ENCODE measurements at regions not wholly inside any gene's neighbourhood (a gene's known extent, or its start where the extent isn't known, plus 50 kb on each side); places are given as distances from the start of the nearest gene placed in this dataset.

- H3K36me3 ChIP-seq (ENCODE audit: control insufficient read depth, insufficient read depth, low read length): no peaks in the 10 kb centered on the region
These were observed 72.6 kb upstream of the CAPRIN2 start for GRCh38 chr12:30827101-30828066.

GRCh38 chr12:30826276-30826675 is 71.5 kb upstream of the CAPRIN2 start:
- Histone ChIP-seq H3K4me1 (ENCODE audit: control insufficient read depth, insufficient read depth, low read length) (peaks cover 6% of the 10 kb centered on the region; the same call in 1 of the 2 replicates), H3K9me3 (ENCODE audit: control insufficient read depth, insufficient read depth, low read length) (no peaks in the 10 kb centered on the region), H3K27me3 (ENCODE audit: control insufficient read depth, insufficient read depth, low read length) (peaks cover 35% of the 10 kb centered on the region), H3K36me3 (ENCODE audit: control insufficient read depth, insufficient read depth, low read length) (no peaks in the 10 kb centered on the region), H3K9ac (ENCODE audit: low read depth, low read length) (no peak overlapping the region), H3K27ac (ENCODE audit: low read depth, low read length) (no peak overlapping the region), H3K4me3 (ENCODE audit: low read depth, low read length) (no peak overlapping the region)

More at GRCh38 chr12:30827101-30828066, 72.6 kb upstream of the CAPRIN2 start:
- no peaks in the 10 kb centered on the region for H3K9me3 ChIP-seq (ENCODE audit: control insufficient read depth, insufficient read depth, low read length)
- H3K27me3 ChIP-seq (ENCODE audit: control insufficient read depth, insufficient read depth, low read length): peaks cover 26% of the 10 kb centered on the region
- no peaks in the 10 kb centered on the region for H3K4me1 ChIP-seq (ENCODE audit: control insufficient read depth, insufficient read depth, low read length)
- H3K4me3 ChIP-seq (ENCODE audit: low read depth, low read length): no peak overlapping the region
- no peak overlapping the region for H3K27ac ChIP-seq (ENCODE audit: low read depth, low read length)
- no peak overlapping the region for H3K9ac ChIP-seq (ENCODE audit: low read depth, low read length)

GRCh38 chr12:30825341-30825740 is 70.6 kb upstream of the CAPRIN2 start:
- peaks cover 35% of the 10 kb centered on the region for H3K27me3 ChIP-seq (ENCODE audit: control insufficient read depth, insufficient read depth, low read length)

GRCh38 chr12:30824311-30824710 is 69.6 kb upstream of the CAPRIN2 start:
- Histone ChIP-seq H3K27me3 (ENCODE audit: control insufficient read depth, insufficient read depth, low read length) (peaks cover 35% of the 10 kb centered on the region), H3K9ac (ENCODE audit: low read depth, low read length) (no peak overlapping the region), H3K9me3 (ENCODE audit: control insufficient read depth, insufficient read depth, low read length) (no peaks in the 10 kb centered on the region), H3K4me3 (ENCODE audit: low read depth, low read length) (no peak overlapping the region), H3K4me1 (ENCODE audit: control insufficient read depth, insufficient read depth, low read length) (peaks cover 6% of the 10 kb centered on the region; the same call in 1 of the 2 replicates), H3K27ac (ENCODE audit: low read depth, low read length) (no peak overlapping the region), H3K36me3 (ENCODE audit: control insufficient read depth, insufficient read depth, low read length) (no peaks in the 10 kb centered on the region)

More at GRCh38 chr12:30825341-30825740, 70.6 kb upstream of the CAPRIN2 start:
- H3K36me3 ChIP-seq (ENCODE audit: control insufficient read depth, insufficient read depth, low read length): no peaks in the 10 kb centered on the region
- no peaks in the 10 kb centered on the region for H3K9me3 ChIP-seq (ENCODE audit: control insufficient read depth, insufficient read depth, low read length)
- H3K4me3 ChIP-seq (ENCODE audit: low read depth, low read length): no peak overlapping the region
- no peak overlapping the region for H3K27ac ChIP-seq (ENCODE audit: low read depth, low read length)
- peaks cover 6% of the 10 kb centered on the region; the same call in 1 of the 2 replicates for H3K4me1 ChIP-seq (ENCODE audit: control insufficient read depth, insufficient read depth, low read length)
- no peak overlapping the region for H3K9ac ChIP-seq (ENCODE audit: low read depth, low read length)

- Histone ChIP-seq H3K4me1 (ENCODE audit: control insufficient read depth, insufficient read depth, low read length) (peaks cover 6% of the 10 kb centered on the region; the same call in 1 of the 2 replicates), H3K36me3 (ENCODE audit: control insufficient read depth, insufficient read depth, low read length) (no peaks in the 10 kb centered on the region), H3K9ac (ENCODE audit: low read depth, low read length) (no peak overlapping the region), H3K4me3 (ENCODE audit: low read depth, low read length) (no peak overlapping the region), H3K9me3 (ENCODE audit: control insufficient read depth, insufficient read depth, low read length) (no peaks in the 10 kb centered on the region), H3K27me3 (ENCODE audit: control insufficient read depth, insufficient read depth, low read length) (peaks cover 35% of the 10 kb centered on the region), H3K27ac (ENCODE audit: low read depth, low read length) (no peak overlapping the region)
These were observed 69.0 kb upstream of the CAPRIN2 start for GRCh38 chr12:30823764-30824163.

GRCh38 chr12:30823156-30823699 is 68.5 kb upstream of the CAPRIN2 start:
- Histone ChIP-seq H3K4me3 (ENCODE audit: low read depth, low read length) (peak overlapping the region; percentile 62), H3K4me1 (ENCODE audit: control insufficient read depth, insufficient read depth, low read length) (peaks cover 6% of the 10 kb centered on the region; the same call in 1 of the 2 replicates), H3K9ac (ENCODE audit: low read depth, low read length) (no peak overlapping the region), H3K9me3 (ENCODE audit: control insufficient read depth, insufficient read depth, low read length) (no peaks in the 10 kb centered on the region), H3K27ac (ENCODE audit: low read depth, low read length) (no peak overlapping the region), H3K36me3 (ENCODE audit: control insufficient read depth, insufficient read depth, low read length) (no peaks in the 10 kb centered on the region), H3K27me3 (ENCODE audit: control insufficient read depth, insufficient read depth, low read length) (peaks cover 35% of the 10 kb centered on the region)

GRCh38 chr12:30822385-30823155 is 67.8 kb upstream of the CAPRIN2 start:
- H3K27ac ChIP-seq (ENCODE audit: low read depth, low read length): no peak overlapping the region
- peaks cover 35% of the 10 kb centered on the region for H3K27me3 ChIP-seq (ENCODE audit: control insufficient read depth, insufficient read depth, low read length)
- H3K36me3 ChIP-seq (ENCODE audit: control insufficient read depth, insufficient read depth, low read length): no peaks in the 10 kb centered on the region
- H3K9me3 ChIP-seq (ENCODE audit: control insufficient read depth, insufficient read depth, low read length): no peaks in the 10 kb centered on the region
- peak overlapping the region; percentile 62 for H3K4me3 ChIP-seq (ENCODE audit: low read depth, low read length)
- no peak overlapping the region for H3K9ac ChIP-seq (ENCODE audit: low read depth, low read length)
- H3K4me1 ChIP-seq (ENCODE audit: control insufficient read depth, insufficient read depth, low read length): peaks cover 6% of the 10 kb centered on the region; the same call in 1 of the 2 replicates

- H3K27me3 ChIP-seq (ENCODE audit: control insufficient read depth, insufficient read depth, low read length): peaks cover 35% of the 10 kb centered on the region
- no peak overlapping the region for H3K4me3 ChIP-seq (ENCODE audit: low read depth, low read length)
These were observed 65.7 kb upstream of the CAPRIN2 start for GRCh38 chr12:30820406-30820946.

GRCh38 chr12:30818562-30818961 is 63.8 kb upstream of the CAPRIN2 start:
- Histone ChIP-seq H3K27me3 (ENCODE audit: control insufficient read depth, insufficient read depth, low read length) (peaks cover 21% of the 10 kb centered on the region), H3K27ac (ENCODE audit: low read depth, low read length) (no peak overlapping the region), H3K9ac (ENCODE audit: low read depth, low read length) (no peak overlapping the region), H3K9me3 (ENCODE audit: control insufficient read depth, insufficient read depth, low read length) (no peaks in the 10 kb centered on the region), H3K4me1 (ENCODE audit: control insufficient read depth, insufficient read depth, low read length) (peaks cover 6% of the 10 kb centered on the region; the same call in 1 of the 2 replicates), H3K36me3 (ENCODE audit: control insufficient read depth, insufficient read depth, low read length) (no peaks in the 10 kb centered on the region), H3K4me3 (ENCODE audit: low read depth, low read length) (no peak overlapping the region)

More at GRCh38 chr12:30820406-30820946, 65.7 kb upstream of the CAPRIN2 start:
- Histone ChIP-seq H3K4me1 (ENCODE audit: control insufficient read depth, insufficient read depth, low read length) (peaks cover 6% of the 10 kb centered on the region; the same call in 1 of the 2 replicates), H3K9ac (ENCODE audit: low read depth, low read length) (no peak overlapping the region), H3K9me3 (ENCODE audit: control insufficient read depth, insufficient read depth, low read length) (no peaks in the 10 kb centered on the region), H3K27ac (ENCODE audit: low read depth, low read length) (no peak overlapping the region), H3K36me3 (ENCODE audit: control insufficient read depth, insufficient read depth, low read length) (no peaks in the 10 kb centered on the region)

- Histone ChIP-seq H3K27me3 (ENCODE audit: control insufficient read depth, insufficient read depth, low read length) (peaks cover 5% of the 10 kb centered on the region; the same call in 1 of the 2 replicates), H3K9me3 (ENCODE audit: control insufficient read depth, insufficient read depth, low read length) (no peaks in the 10 kb centered on the region), H3K4me3 (ENCODE audit: low read depth, low read length) (no peak overlapping the region), H3K4me1 (ENCODE audit: control insufficient read depth, insufficient read depth, low read length) (peaks cover 4% of the 10 kb centered on the region; the same call in 1 of the 2 replicates), H3K9ac (ENCODE audit: low read depth, low read length) (no peak overlapping the region), H3K27ac (ENCODE audit: low read depth, low read length) (no peak overlapping the region), H3K36me3 (ENCODE audit: control insufficient read depth, insufficient read depth, low read length) (no peaks in the 10 kb centered on the region)
These were observed 62.2 kb upstream of the CAPRIN2 start for GRCh38 chr12:30816742-30817465.
